Kidney (tissue), 13 donors: ENCODE measurements at regions not wholly inside any gene's neighbourhood (a gene's known extent, or its start where the extent isn't known, plus 50 kb on each side); places are given as distances from the start of the nearest gene placed in this dataset.

ENCODE experiments used
- DNase-seq, 5 donors: peaks; one replicate each; pipeline ENCODE4 v3.0.0-alpha.2; 2013 to 2020
- FAIRE-seq: peaks from 2 replicates; lab custom pipeline; 2012; peaks lifted over from hg19 to GRCh38; lab: Jason Lieb, UNC
- H3K27ac ChIP-seq, 2 donors: one replicate each; pipeline ENCODE4 v1.7.0; 2013; ENCODE audit warnings: low read depth in 2 of 2, low read length in 2 of 2, inconsistent platforms in 1 of 2
- H3K27me3 ChIP-seq: one replicate; pipeline ENCODE4 v1.7.1; 2013; ENCODE audit warnings: low read length, inconsistent platforms; ENCODE audit not compliant: control insufficient read depth, insufficient read depth
- H3K36me3 ChIP-seq, 3 donors: one replicate each; pipeline versions ENCODE4 v1.7.0 to v1.7.1; 2013; ENCODE audit warnings: low read length in 3 of 3, control low read depth in 1 of 3, inconsistent platforms in 1 of 3; ENCODE audit not compliant: insufficient read depth in 3 of 3, control insufficient read depth in 2 of 3
- H3K4me1 ChIP-seq, 3 donors: one replicate each; pipeline versions ENCODE4 v1.7.0 to v1.7.1; 2013; ENCODE audit warnings: low read length in 3 of 3, inconsistent platforms in 1 of 3, low read depth in 1 of 3; ENCODE audit not compliant: control insufficient read depth in 2 of 3, insufficient read depth in 2 of 3
- H3K4me3 ChIP-seq, 3 donors: one replicate each; pipeline versions ENCODE4 v1.7.0 to v1.8.1; 2013; ENCODE audit warnings: low read length in 3 of 3, control low read depth in 1 of 3, inconsistent platforms in 1 of 3
- H3K9ac ChIP-seq, 3 donors: one replicate each; pipeline versions ENCODE4 v1.7.0 to v1.7.1; 2013; ENCODE audit warnings: low read length in 3 of 3, control low read depth in 1 of 3, inconsistent platforms in 1 of 3
- H3K9me3 ChIP-seq, 3 donors: one replicate each; pipeline versions ENCODE4 v1.7.0 to v1.7.1; 2013; ENCODE audit warnings: low read length in 3 of 3, control low read depth in 1 of 3, inconsistent platforms in 1 of 3; ENCODE audit not compliant: control insufficient read depth in 2 of 3, insufficient read depth in 1 of 3
- intact Hi-C: fragments of 100-400 bp; cut with DNase I; formaldehyde crosslinking; loops from one replicate; pipeline ENCODE4 v1.11.1; 2022
- TF ChIP-seq, protein P1 (sequence below): IDR thresholded peaks from 3 replicates; pipeline ENCODE4 v1.5.1; 2012; ENCODE audit warnings: mild to moderate bottlenecking, moderate library complexity, borderline replicate concordance; ENCODE audit not compliant: insufficient read depth; ENCODE audit errors: extremely low read depth
- donor health status: control.
- donor health status: control.
- donor health status: control.
- donor health status: control.
- donor health status: control.
- donor health status: DM: yes; HTN: yes; CAD: no.
- donor health status: Normal renal cell carcinoma (clear cell type).

DNA sequence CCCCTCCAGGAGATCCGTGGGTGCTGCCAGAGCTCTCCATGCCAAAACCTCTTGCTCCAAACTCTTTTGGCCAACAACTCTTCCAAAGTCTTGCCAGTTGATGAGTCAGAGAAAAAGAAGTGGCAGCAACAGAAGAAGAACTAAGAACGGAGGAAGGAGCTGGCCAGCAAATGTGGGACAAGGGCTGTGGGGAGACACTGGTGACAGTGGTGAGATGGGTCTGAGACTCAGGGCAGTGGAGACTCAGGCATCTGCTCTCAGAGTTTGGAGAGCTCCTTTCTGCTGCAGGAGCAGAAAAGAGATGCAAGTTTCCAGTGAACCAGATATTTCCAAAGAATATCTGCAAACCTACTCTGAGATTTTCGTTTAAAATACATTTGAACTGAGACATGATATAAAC, 92.3 kb upstream of the SEMA6A start:
- no peak overlapping the region for H3K9ac ChIP-seq
- FAIRE-seq (no peak), DNase-seq (no peak)
- intact Hi-C loops: no loop called here
- H3K9me3 ChIP-seq: no peaks in the 10 kb centered on the region
- TF ChIP-seq, protein P1, sequence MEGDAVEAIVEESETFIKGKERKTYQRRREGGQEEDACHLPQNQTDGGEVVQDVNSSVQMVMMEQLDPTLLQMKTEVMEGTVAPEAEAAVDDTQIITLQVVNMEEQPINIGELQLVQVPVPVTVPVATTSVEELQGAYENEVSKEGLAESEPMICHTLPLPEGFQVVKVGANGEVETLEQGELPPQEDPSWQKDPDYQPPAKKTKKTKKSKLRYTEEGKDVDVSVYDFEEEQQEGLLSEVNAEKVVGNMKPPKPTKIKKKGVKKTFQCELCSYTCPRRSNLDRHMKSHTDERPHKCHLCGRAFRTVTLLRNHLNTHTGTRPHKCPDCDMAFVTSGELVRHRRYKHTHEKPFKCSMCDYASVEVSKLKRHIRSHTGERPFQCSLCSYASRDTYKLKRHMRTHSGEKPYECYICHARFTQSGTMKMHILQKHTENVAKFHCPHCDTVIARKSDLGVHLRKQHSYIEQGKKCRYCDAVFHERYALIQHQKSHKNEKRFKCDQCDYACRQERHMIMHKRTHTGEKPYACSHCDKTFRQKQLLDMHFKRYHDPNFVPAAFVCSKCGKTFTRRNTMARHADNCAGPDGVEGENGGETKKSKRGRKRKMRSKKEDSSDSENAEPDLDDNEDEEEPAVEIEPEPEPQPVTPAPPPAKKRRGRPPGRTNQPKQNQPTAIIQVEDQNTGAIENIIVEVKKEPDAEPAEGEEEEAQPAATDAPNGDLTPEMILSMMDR: no peak
- no peaks in the 10 kb centered on the region for H3K36me3 ChIP-seq
- no peaks in the 10 kb centered on the region for H3K27me3 ChIP-seq
- H3K27ac ChIP-seq: no peak overlapping the region
- H3K4me1 ChIP-seq: no peaks in the 10 kb centered on the region
- no peak overlapping the region for H3K4me3 ChIP-seq

DNA sequence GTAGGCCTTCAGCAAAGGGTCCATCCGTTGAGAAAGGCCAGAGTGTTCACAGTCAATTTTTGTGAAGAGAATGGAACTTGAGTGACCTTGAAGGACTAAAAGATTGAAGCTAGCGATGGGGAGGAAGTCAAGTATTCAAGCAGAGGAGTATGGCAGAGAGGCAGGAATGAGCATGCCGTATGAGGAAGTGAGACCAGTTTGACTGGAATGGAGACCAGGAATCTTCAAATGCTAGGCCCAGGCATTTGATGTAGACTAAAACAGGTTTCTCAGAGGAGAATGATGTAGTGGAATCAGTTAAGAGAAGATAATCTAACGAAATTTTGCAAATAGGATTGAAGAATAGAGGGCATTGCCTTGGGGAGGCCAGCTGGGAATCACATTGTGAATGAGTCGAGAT, 90.4 kb upstream of the SEMA6A start:
- Histone ChIP-seq H3K4me3 (no peak overlapping the region), H3K27ac (no peak overlapping the region), H3K27me3 (no peaks in the 10 kb centered on the region), H3K9ac (no peak overlapping the region), H3K4me1 (no peaks in the 10 kb centered on the region), H3K36me3 (no peaks in the 10 kb centered on the region), H3K9me3 (peaks cover 0 to 14% (median 0%) of the 10 kb centered on the region in 3 donors)
- intact Hi-C loops: no loop called here
- TF ChIP-seq, protein P1: no peak
- FAIRE-seq (no peak), DNase-seq (no peak)

DNA sequence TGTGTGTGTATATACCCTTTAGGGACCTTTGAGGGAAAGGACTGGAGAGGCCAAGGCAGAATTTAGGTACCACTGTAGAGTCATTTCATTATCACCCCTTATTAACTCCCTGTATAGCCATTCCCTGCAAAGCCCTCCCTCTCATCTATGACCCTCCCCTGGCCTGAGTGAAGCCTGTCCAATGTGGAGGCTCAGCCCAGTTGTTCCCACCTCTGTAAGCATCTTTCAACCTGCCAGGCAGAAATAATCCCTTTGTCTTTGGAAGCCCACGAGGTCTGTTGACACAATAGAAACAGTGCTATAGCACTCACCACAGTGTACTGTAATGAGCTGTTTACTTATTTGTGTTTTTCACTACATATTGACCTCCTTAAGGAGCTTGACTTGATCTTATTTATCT, 88.5 kb upstream of the SEMA6A start:
- Histone ChIP-seq H3K4me1 (no peaks in the 10 kb centered on the region), H3K4me3 (no peak overlapping the region), H3K9me3 (peaks cover 0 to 14% (median 0%) of the 10 kb centered on the region in 3 donors), H3K36me3 (no peaks in the 10 kb centered on the region), H3K9ac (no peak overlapping the region), H3K27me3 (no peaks in the 10 kb centered on the region), H3K27ac (no peak overlapping the region)
- intact Hi-C loops: no loop called here
- no peak for FAIRE-seq
- no peak for DNase-seq
- TF ChIP-seq, protein P1: no peak

DNA sequence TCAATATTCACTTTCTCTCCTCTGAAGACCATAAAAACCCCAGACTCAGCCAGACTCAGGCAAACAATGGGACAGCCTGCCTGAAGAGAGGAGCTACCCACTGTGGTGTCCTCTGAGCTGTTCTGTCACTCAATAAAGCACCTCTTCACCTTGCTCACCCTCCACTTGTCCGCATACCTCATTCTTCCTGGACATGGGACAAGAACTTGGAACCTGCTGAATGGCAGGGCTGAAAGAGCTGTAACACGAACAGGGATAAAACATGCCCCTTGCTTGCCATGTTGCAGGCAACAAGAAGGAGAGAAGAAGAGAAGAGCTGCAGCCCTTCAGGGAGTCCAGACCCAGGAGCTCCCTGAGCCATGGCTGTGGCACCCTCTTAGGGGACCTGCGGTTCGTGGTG, 86.8 kb upstream of the SEMA6A start:
- no peak overlapping the region for H3K27ac ChIP-seq
- no peaks in the 10 kb centered on the region for H3K27me3 ChIP-seq
- H3K4me3 ChIP-seq: no peak overlapping the region
- TF ChIP-seq, protein P1: no peak
- FAIRE-seq (no peak), DNase-seq (no peak)
- no peaks in the 10 kb centered on the region for H3K4me1 ChIP-seq
- H3K9me3 ChIP-seq: peaks cover 0 to 14% (median 0%) of the 10 kb centered on the region in 3 donors
- no peak overlapping the region for H3K9ac ChIP-seq
- H3K36me3 ChIP-seq: no peaks in the 10 kb centered on the region
- intact Hi-C loops: no loop called here
